HG03460 (cell line): ENCODE measurements at regions not wholly inside any gene's neighbourhood (a gene's known extent, or its start where the extent isn't known, plus 50 kb on each side); places are given as distances from the start of the nearest gene placed in this dataset.
"Not testable (repeated sequence)": the region's sequence is repeated elsewhere in the genome, so short reads cannot be mapped to it uniquely, and the experiment has no call there.

Source experiments
- ATAC-seq: cut with Tn5 transposase; IDR thresholded peaks from one replicate; pipeline ENCODE4 v1.9.1; 2021; ENCODE audit not compliant: unreplicated experiment

- no peak for ATAC-seq
Measured at GRCh38 chr12:58306266-58307000, 365.1 kb downstream of the ATP23 start.

GRCh38 chr12:58309806-58310205, 368.4 kb downstream of the ATP23 start:
- ATAC-seq = no peak

GRCh38 chr12:58310368-58310767, 369.0 kb downstream of the ATP23 start:
- ATAC-seq = no peak

- no peak for ATAC-seq
Measured at GRCh38 chr12:58310809-58311622, 369.6 kb downstream of the ATP23 start.

GRCh38 chr12:58313091-58313855, 371.9 kb downstream of the ATP23 start:
- ATAC-seq = no peak

GRCh38 chr12:58314610-58315009, 373.2 kb downstream of the ATP23 start:
- ATAC-seq = no peak

GRCh38 chr12:58316926-58317325, 375.6 kb downstream of the ATP23 start:
- ATAC-seq = no peak

GRCh38 chr12:58321414-58321813, 380.0 kb downstream of the ATP23 start:
- peak; percentile 68 for ATAC-seq

GRCh38 chr12:58323676-58324075, 382.3 kb downstream of the ATP23 start:
- ATAC-seq = no peak

- ATAC-seq = no peak
Measured at GRCh38 chr12:58325561-58325960, 384.2 kb downstream of the ATP23 start.

GRCh38 chr12:58326534-58326933, 385.2 kb downstream of the ATP23 start:
- no peak for ATAC-seq

GRCh38 chr12:58336581-58337242, 395.3 kb downstream of the ATP23 start:
- ATAC-seq = not testable (repeated sequence)

- ATAC-seq = not testable (repeated sequence)
Measured at GRCh38 chr12:58337539-58337938, 396.2 kb downstream of the ATP23 start.

GRCh38 chr12:58341791-58342190, 400.4 kb downstream of the ATP23 start:
- no peak for ATAC-seq

GRCh38 chr12:58342736-58343135, 401.4 kb downstream of the ATP23 start:
- no peak for ATAC-seq

- ATAC-seq = no peak
Measured at GRCh38 chr12:58346032-58346632, 404.8 kb downstream of the ATP23 start.

GRCh38 chr12:58347188-58347587, 405.8 kb downstream of the ATP23 start:
- no peak for ATAC-seq

- no peak for ATAC-seq
Measured at GRCh38 chr12:58347691-58348090, 406.3 kb downstream of the ATP23 start.

- ATAC-seq = no peak
Measured at GRCh38 chr12:58349161-58349560, 407.8 kb downstream of the ATP23 start.

- no peak for ATAC-seq
Measured at GRCh38 chr12:58356794-58357193, 415.4 kb downstream of the ATP23 start.

- ATAC-seq = no peak
Measured at GRCh38 chr12:58357511-58357910, 416.1 kb downstream of the ATP23 start.
